ENCODE measurements at regions not wholly inside any gene's neighbourhood (a gene's known extent, or its start where the extent isn't known, plus 50 kb on each side); places are given as distances from the start of the nearest gene placed in this dataset.

DNA sequence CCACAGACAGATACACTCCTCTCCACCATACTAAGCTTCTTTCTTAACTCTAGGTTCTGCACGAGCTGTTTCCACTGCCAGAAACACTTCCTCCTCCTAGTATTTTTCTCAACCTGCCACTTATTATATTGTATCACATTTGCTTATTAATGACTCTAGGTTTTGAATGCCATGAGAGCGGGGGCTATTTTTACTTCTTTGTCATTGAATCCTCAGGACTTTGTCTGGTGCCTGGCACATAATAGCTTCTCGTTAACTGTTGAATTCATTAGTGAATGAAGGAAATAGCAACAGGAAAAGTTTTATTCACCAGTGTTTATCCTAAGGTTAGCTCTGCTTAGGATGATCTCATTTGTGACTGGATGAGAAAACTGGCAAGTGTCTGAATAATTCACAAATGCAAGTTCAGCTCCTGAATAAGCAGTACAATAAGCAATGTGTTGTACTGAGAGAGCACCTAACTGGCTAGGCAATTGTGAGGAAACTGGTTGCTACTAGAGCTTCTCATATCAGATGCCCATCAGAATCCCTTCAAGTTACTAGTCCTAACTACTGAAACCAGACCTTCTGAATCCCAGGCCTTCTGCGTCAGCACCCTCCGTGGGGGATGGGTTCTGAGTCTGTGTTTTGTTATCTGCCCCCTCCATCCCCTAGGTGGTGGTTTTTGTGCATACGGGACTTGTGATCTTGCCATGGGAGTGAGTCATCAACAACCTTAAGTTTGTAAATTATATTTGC lies 92.7 kb downstream of the LSMEM1 start (continued):
- TF ChIP-seq MAFF (IDR thresholded peaks at IDR 0.05; ENCODE audit: low read length) (peak; percentile 61; the same call in 1 of the 2 replicates), ZNF184 (CRISPR knock-in tag; IDR thresholded peaks at IDR 0.05) (no peak), ZNF785 (CRISPR knock-in tag; IDR thresholded peaks at IDR 0.05) (no peak), HNRNPK (IDR thresholded peaks at IDR 0.05; ENCODE audit: low read depth, low read length, poor library complexity, severe bottlenecking) (no peak), RNF219 (CRISPR knock-in tag; IDR thresholded peaks at IDR 0.05) (no peak), STAT5B (CRISPR knock-in tag; IDR thresholded peaks at IDR 0.05) (no peak), COPS2 (conservative IDR thresholded peaks at IDR 0.05) (no peak), PYGO2 (tag; IDR thresholded peaks at IDR 0.05) (0 out of 2 replicates have a peak, but pooled peaks have one; percentile 14), HLTF (IDR thresholded peaks at IDR 0.05) (no peak), ZNF583 (CRISPR knock-in tag; IDR thresholded peaks at IDR 0.05) (peak; percentile 67; the same call in 1 of the 2 replicates), BRF1 (IDR thresholded peaks at IDR 0.05; ENCODE audit: borderline replicate concordance, extremely low read depth, insufficient read length) (no peak), ZFP36 (IDR thresholded peaks at IDR 0.05; ENCODE audit: low read depth, low read length, partially characterized antibody) (no peak), KLF10 (CRISPR knock-in tag; IDR thresholded peaks at IDR 0.05) (no peak)
- TF ChIP-seq, protein P1, sequence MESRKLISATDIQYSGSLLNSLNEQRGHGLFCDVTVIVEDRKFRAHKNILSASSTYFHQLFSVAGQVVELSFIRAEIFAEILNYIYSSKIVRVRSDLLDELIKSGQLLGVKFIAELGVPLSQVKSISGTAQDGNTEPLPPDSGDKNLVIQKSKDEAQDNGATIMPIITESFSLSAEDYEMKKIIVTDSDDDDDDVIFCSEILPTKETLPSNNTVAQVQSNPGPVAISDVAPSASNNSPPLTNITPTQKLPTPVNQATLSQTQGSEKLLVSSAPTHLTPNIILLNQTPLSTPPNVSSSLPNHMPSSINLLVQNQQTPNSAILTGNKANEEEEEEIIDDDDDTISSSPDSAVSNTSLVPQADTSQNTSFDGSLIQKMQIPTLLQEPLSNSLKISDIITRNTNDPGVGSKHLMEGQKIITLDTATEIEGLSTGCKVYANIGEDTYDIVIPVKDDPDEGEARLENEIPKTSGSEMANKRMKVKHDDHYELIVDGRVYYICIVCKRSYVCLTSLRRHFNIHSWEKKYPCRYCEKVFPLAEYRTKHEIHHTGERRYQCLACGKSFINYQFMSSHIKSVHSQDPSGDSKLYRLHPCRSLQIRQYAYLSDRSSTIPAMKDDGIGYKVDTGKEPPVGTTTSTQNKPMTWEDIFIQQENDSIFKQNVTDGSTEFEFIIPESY (CRISPR knock-in tag; IDR thresholded peaks at IDR 0.05): no peak
- TF ChIP-seq, protein P2, sequence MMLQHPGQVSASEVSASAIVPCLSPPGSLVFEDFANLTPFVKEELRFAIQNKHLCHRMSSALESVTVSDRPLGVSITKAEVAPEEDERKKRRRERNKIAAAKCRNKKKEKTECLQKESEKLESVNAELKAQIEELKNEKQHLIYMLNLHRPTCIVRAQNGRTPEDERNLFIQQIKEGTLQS (IDR thresholded peaks at IDR 0.05): peak; percentile 96
- TF ChIP-seq, protein P2 (CRISPR knock-in tag; conservative IDR thresholded peaks at IDR 0.05): peak; percentile 90; the same call in 1 of the 2 replicates
- TF ChIP-seq, protein P3, sequence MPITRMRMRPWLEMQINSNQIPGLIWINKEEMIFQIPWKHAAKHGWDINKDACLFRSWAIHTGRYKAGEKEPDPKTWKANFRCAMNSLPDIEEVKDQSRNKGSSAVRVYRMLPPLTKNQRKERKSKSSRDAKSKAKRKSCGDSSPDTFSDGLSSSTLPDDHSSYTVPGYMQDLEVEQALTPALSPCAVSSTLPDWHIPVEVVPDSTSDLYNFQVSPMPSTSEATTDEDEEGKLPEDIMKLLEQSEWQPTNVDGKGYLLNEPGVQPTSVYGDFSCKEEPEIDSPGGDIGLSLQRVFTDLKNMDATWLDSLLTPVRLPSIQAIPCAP (CRISPR knock-in tag; IDR thresholded peaks at IDR 0.05; ENCODE audit: borderline replicate concordance): no peak
